HG02623 (cell line): ENCODE measurements at regions not wholly inside any gene's neighbourhood (a gene's known extent, or its start where the extent isn't known, plus 50 kb on each side); places are given as distances from the start of the nearest gene placed in this dataset.
A peak's percentile ranks its signal among the peaks of the same experiment; 100 is the strongest.

Experiments
- ATAC-seq: cut with Tn5 transposase; IDR thresholded peaks from one replicate; pipeline ENCODE4 v1.9.1; 2021; ENCODE audit warnings: moderate library complexity; ENCODE audit not compliant: unreplicated experiment

DNA sequence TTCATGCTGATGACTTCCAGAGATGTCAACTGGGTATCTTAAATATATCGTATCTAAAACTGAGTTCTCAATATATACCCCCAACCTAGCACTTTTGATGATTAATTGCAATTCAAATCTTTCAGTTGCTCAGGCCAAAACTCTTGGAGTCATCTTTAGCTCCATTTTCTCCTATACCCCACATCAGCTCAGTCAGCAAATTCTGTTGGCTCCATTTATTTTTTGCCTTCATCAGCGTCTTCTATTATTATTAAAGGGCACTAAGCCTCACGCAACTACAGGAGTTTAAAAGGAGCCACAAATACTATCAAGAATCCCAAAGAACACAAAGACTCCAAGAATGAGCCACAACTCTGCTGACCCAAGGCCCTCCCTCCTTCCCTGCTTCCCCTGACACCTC is 134.9 kb downstream of the KCTD12 start:
- ATAC-seq, result no peak

DNA sequence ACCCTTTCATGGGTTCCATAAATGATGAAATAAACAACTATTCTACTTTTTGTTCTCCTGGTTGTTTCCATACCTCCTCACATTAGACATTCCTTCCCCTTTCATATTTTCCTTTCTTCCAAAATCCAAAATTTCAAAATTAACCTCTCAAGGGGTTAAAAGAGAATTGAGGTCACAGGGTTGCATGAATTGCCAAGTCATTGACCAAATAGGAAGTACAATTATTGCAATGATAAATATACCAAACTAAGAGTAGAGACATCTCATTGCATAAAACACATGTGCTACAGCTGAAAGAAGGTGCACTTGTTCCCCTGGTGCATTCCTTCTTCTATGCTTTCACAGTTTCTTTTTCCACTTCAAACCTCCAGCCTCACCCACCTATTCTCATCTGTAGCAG is 136.1 kb downstream of the KCTD12 start:
- no peak for ATAC-seq

DNA sequence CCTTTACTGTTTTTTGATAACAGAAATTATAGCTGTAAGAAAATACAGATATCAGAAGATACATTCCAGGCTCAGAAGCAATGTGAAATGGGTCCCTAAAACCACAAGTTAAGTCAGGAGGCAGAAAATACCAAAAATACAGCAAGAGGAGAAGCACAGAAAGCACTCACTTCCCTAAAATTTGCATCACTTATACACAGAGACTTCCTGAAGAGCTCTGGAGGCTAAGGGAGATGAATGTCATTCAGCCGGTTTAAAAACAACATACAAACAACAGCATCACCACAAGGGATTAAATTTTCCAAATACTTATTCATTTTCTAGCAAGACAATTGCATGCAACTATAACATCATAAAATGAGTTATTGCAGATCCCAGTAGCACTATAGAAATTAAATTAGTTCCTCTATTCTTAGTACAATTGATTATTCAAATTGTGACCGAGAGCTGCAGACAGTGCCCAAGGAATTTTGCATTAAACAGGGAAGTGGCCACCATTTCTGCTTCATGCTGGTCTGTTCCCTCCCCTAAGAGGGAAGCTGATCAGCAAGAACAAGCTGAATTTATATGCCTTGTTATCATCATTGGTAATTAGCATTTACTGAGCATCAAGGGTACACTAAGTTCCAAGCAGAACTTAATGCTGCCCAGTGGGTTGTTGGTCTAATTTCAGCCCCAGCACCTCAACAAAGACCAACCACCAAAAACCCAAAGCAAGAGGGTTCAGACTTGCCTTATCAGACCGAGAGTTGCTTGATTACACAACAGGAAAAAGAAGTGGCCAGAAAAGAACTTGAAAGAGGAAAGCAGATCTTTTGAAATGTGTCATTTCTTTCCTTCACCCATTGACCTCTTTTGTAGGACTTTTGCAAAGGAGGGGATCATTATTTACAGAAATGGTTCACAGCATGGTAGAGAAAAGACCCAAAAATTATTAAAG is 140.7 kb downstream of the KCTD12 start:
- peak; percentile 81 for ATAC-seq

DNA sequence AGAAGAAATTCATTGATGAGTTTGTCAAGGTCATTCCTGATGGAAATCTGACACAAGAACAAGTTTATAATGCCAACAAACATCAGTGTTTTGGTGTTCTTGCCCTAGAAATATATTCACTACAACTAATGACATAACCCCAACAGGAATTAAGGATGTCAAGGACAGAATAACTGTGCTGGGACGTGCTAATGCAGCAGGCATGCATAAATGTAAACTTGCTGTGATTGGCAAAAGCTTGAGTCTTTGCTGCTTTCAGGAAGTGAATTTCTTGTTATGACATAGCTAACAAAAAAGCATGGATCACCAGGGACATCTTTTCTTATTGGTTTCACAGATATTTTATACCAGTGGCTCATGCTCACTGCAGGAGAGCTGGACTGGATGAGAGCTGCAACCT is 144.6 kb downstream of the KCTD12 start:
- no peak for ATAC-seq

DNA sequence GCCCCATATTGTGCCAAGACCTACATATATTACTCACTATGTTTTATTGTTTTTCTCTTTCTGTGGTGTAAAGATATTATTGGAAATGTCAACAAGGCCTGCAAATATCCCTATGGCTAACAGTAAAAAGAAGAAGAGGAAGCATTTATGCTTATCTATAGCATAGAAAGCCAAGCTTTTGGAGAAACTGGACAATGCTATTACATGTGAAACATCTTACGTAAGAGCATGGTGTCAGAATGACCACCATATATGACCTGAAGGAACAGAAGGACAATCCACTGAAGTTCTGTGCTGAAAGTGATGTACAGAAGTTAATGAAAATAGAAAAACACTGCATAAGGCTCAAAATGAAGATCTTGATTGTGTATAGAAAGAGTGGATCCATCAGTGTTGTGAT is 145.2 kb downstream of the KCTD12 start:
- ATAC-seq, result no peak

DNA sequence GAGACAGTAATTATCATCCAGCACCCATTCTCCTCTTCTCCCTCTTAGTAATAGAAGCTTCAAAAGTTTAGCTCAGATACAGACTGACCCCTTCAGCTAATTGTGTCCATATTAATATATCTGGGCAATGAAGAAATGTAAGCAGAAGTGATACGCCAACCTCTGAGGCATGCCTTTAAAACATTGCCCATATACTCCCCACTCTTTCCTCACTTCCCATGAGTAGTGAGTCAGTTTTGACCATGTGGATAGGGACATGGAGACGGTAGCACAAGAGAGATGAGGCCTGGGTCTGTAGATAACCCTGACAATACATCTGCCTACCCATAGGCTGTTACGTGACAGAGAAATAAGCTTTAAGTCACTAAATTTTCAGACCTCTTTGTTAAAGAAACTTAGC is 147.6 kb downstream of the KCTD12 start:
- ATAC-seq, result no peak

DNA sequence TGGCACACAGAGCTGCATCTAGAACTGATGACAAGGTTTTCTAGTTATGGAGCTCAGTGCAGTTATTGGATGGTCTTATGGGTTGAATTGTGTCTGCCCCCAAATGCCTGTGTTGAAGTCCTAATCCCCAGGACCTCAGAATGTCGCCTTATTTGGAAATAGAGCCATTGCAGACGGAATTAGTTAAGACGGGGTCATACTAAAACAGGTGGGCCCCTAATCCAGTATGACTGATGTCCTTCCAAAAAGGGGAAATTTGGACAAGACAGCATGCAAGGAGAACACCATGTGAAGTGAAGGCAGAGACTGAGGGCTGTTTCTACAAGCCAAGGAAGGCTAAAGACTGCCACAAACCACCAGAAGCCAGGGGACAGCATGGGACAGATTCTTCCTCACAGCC is 148.7 kb downstream of the KCTD12 start:
- no peak for ATAC-seq

DNA sequence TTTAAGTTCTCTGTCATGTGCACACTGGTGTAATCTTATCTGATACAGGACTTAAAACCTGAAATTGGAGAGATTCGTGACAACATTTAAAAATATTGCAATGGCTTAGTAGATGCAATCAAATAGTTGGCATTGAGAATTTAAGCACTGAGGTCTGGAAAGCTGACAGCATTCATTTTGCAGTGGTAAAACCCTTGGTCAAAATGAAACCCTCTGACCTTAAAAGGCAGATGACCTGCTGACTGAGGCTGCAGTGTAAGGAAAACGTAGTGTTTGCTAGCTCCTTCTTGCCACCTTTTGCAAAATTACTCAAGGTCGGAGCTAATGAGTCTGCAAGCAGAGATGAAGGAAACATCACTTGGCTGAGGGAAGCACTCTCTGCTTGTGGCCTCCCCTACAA is 150.6 kb downstream of the KCTD12 start:
- ATAC-seq, result peak; percentile 51

DNA sequence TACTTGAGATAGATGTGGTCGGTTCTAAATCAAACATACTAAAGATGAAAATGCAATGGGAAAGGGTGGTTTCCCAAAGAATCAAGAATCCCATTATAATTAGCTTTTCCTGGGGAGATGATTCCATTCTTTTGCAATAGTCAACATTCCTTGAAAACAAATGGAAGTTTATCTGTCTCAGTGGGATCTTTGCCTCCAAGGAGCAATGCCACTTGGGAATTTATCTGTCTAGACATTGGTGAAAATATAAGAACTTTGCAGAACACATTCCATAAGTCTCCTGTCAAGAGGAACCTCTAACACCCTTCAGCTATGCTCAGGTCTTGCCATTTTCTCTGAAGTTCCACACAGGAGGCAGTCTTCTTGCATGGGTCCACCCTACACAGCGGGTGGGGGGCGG is 152.5 kb downstream of the KCTD12 start:
- no peak for ATAC-seq

DNA sequence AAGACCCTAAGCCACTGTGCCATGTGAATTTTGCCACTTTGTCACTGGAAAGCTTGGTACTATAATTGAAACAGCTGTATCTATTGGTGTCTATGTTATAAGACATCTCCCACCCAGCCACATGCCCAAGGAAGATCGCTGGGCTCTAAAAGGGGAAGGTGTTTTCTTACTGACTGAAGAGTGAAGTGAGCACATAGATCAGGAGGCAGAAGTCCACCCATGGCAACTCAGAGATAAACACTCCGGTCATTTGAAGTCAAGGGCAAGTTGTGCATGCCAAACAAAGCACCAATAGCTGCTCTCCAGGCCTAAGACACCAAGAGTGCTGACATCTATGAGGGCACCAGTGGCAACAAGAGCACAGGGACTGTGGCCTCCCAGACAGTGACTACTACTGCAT is 153.8 kb downstream of the KCTD12 start:
- ATAC-seq, result no peak

DNA sequence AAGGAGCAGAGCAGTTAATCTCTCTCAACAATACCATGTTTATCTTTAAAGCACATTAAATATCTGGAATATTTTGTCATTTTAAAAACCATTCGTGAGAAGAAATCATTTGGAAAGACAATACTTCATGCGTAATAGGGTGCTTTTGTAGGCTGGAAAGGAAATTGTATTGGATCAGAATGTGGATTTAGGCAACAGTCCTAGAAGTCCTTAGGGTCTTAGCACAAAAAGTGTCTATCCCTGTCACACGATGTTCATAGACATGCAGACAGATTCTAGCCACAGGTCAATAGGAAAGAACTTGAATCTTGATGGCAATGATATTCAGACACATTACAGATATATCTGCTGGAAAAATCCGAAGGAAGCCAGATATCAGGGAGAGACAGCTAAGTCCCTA is 156.0 kb downstream of the KCTD12 start:
- ATAC-seq, result no peak

DNA sequence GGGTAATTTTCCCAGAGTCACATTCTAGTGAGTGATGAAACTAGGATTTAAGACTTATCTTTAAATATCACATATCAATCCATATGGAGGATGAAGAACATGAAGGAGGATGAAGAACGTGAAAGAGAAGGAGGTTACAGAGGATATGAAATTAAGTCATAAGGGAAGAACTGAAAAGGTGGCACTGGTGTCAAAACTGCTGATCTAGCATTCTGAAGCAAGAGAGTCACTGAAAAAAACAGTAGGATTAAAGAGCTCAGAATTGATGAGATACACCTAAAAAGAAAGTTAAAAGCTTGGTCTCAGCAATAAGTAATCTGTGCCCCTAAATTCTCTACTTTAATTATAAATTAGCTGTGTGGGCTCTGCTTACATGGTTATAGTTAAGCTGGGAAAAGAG is 156.5 kb downstream of the KCTD12 start:
- no peak for ATAC-seq

DNA sequence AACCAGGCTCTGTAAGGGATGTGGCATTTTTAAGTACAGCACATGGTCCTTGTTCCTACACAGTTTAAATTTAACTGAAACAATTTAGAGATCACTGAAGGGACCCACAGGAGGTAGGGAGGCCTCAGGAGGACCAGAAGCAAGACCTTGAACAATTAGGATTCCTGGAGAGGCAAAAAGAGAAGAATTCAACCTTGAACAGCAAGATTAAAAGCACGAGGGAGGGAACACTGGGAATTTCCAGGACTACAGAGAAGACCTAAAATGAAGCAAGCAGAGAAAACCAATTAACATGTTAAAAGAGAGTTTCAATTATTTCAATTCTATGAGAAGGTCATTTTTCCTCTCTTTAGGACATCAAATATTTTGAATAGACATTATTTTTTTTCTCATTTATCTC is 160.3 kb downstream of the KCTD12 start:
- ATAC-seq, result no peak

DNA sequence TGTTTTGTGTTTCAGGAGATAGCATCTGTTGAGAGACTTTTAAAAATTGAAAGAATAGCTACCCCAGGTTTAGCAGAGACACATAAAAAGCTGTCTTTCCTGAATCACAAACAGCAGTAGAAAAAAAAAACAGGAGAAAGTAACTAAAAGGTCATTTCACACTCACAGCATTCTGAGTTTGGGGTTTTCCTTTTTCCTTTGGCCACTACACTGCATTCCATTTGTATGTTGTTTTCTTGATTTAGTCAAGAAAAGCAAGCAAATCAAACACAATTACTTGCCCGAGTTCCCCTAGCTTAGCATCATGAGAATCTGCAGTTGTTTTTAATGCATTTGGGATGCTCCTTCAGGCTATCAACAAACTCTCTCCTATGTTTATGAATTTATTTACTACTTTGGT is 161.0 kb downstream of the KCTD12 start:
- no peak for ATAC-seq

DNA sequence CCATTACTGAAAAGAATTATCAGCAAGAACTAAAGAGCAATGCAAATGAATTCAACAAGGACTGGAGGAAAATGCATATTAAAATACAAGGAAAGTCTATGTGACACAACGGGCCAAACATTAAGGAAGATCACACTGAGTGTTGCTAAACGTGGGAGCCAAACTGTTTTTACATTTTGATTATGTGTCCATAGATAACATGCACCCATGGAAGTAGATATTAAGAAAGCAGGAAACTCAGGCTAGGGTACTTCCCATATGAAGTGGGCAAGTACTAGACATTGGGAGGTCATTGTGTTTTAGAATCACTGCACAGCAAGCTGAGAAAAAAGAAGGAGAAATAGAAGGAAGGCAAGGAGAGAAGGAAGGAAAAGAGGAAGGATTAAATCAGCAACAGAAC is 161.8 kb downstream of the KCTD12 start:
- ATAC-seq, result no peak

DNA sequence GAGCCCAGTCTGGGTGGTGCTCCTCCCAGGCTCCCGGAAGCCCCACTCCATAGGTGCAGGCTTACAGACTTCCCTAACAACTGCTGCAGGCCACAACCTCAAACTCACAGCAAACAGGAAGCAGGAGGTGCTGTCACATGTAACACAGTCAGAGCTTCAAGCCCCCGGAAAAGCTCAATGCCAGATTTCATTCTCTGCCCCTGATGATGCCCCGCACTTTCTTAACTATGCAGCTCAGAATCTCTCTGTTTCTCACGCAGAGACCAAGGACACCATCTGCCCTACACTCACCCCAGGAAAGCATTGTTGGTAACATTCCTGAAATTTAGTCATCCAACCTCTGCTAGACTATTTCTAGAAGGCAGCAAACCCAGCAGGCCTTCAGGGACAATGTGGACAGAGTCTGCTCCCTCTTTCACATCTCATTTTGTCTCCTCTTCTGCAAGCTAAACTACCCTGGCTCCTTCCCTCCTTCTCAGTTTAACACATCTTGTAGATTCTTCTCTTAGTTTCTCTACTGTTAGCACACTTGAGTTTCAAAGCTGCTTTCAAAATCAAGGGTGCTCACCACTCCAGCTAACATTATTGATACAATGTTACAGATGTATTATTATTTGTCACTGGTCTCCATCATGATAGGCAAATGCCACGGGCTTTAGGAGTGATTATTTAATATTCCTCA is 162.5 kb downstream of the KCTD12 start:
- peak; percentile 61 for ATAC-seq

DNA sequence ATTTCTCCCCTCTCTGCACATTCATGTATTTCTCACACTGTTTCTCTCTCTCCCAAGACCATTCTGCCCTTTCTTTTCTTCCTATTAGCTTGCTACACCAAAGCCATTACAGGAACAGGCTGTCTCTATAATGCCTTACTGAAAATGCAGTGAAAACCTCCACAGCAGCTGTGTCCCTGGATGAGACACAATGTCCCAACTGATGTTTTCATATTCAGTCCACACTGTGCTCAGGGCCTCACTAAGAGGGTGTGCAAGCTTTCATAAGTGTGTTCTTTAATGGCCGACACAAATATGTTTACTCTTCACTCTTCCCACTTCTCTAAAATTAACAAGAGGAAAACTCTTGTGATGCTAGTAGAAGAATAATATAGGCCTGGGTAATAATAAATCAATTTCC is 163.4 kb downstream of the KCTD12 start:
- ATAC-seq, result no peak

DNA sequence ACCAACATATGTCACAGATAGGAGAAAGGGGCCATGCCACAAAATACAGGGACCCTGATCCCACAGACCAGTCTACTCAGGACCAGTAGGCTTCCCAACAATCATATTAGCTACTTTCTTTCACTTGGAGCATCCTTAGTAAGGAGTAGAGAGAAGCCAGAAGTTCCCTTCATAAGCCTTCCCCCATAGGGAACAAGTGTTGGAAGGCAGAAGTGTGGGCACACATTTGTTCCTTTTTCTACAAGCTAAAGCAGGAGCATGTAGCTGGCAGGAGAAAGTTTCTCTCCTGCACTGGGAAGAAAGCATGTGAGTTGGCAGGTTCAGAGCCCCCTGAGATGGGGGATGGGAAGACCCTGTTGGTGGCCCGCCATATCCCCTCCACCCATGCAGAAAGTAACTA is 165.4 kb downstream of the KCTD12 start:
- ATAC-seq, result no peak

DNA sequence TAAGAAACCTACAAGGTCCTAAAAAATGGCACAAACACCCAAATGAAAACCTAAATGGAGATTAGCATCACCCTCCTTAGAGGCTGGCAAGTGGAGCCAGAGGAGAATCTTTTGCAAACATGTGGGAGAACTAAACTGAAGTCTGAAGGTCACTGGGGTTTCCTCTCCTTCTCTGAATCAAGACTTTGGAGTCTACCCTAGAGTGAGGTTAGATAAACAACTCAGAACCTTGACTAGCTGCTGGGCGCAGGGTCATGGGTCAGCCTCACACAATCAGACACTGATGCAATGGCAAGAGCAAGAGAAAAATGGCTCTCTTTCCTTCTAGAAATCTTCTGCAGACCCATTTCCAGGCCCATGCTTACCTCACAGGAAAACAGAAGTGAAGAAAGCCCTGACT is 165.8 kb downstream of the KCTD12 start:
- no peak for ATAC-seq

DNA sequence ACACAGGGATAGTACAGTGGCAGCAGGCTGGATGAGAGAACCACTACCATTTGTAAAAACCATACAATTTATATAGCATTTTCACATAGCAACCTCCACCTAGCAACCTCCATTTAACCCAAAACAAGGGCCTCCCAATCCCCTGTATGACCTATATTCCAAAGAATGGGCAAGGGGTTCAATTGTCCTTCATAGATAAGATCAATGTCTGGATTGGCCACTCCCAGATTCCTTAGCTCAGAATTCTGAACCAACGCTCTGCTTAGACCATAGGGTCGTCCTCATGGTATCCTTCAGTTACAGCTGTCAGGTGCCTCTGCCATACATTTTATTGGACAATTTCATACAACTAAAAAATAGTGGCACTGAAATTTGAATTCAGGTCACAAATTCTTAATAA is 166.2 kb downstream of the KCTD12 start:
- no peak for ATAC-seq

DNA sequence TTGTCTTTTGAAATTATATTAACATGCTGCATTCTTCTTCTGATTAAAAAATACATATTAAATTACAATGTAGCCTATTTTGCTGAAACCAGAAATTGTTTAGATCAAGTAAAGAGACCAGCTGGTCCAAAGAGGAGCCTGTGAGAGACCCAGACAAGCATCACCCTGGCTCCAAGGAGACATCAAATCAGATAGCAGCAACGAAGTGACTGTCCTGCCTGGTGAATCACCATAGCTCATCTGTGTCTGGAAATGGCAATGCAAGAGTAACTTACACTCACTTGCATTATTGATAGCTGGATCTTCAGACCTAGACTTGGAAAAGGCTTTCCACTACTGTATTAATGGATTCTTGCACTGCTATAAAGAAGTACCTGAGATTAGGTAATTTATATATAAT is 169.1 kb downstream of the KCTD12 start:
- ATAC-seq, result no peak

DNA sequence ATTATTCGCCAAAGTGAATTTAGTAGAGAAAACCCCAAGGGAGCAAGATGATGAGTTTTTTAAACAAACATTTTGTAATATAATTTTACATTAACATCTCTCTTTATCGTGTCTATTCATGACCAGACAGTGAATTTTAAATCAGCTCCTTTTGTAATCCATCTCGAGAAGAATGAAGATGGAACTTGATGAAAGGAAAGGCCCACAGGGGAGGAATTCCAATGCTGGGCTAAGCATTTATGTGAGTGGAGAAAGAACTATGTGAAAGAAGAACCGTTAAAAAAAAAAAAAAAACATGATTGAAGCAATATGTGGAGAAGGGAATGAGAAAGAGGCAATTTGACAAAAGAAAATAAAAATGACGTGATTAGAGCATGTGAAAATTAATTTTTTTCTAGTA is 170.6 kb downstream of the KCTD12 start:
- ATAC-seq, result no peak
